GM12878 (cell line): ENCODE measurements at regions not wholly inside any gene's neighbourhood (a gene's known extent, or its start where the extent isn't known, plus 50 kb on each side); places are given as distances from the start of the nearest gene placed in this dataset.

Experiments used
- CTCF ChIP-seq, 3 experiments: IDR thresholded peaks in 2 of 3; conservative IDR thresholded peaks in 1 of 3; 2 replicates each; pipeline ENCODE4 v1.5.1; 2011; ENCODE audit warnings: low read depth in 3 of 3, low read length in 3 of 3, mild to moderate bottlenecking in 3 of 3, control low read depth in 2 of 3, moderate library complexity in 2 of 3, inconsistent platforms in 1 of 3, mixed read lengths in 1 of 3; ENCODE audit not compliant: control insufficient read depth in 2 of 3, insufficient read depth in 1 of 3; ENCODE audit errors: extremely low read depth in 1 of 3
- FOXK2 ChIP-seq: fragments of 450-650 bp; IDR thresholded peaks from 2 replicates; pipeline ENCODE4 v1.6.1; 2017; ENCODE audit warnings: mild to moderate bottlenecking, moderate library complexity
- NR2C2 ChIP-seq: IDR thresholded peaks from 2 replicates; pipeline ENCODE4 v1.6.1; 2011; ENCODE audit warnings: borderline replicate concordance, low read depth; ENCODE audit not compliant: control insufficient read depth, insufficient read length
- PAX8 ChIP-seq: fragments of 450-650 bp; IDR thresholded peaks from 2 replicates; pipeline ENCODE4 v1.6.1; 2017; ENCODE audit warnings: mild to moderate bottlenecking, moderate library complexity
- POLR2AphosphoS5 ChIP-seq: IDR thresholded peaks from 2 replicates; pipeline ENCODE4 v1.6.1; 2011; ENCODE audit warnings: mild to moderate bottlenecking, low read length, inconsistent platforms
- REST ChIP-seq: IDR thresholded peaks from 2 replicates; pipeline ENCODE4 v1.6.1; 2012; ENCODE audit warnings: mild to moderate bottlenecking, low read depth, low read length
- TAF1 ChIP-seq: IDR thresholded peaks from 2 replicates; pipeline ENCODE4 v1.6.1; 2011; ENCODE audit warnings: mild to moderate bottlenecking, low read depth, low read length, borderline replicate concordance
- ZZZ3 ChIP-seq: IDR thresholded peaks from 2 replicates; pipeline ENCODE4 v1.6.1; 2011; ENCODE audit warnings: low read depth; ENCODE audit not compliant: control insufficient read depth, insufficient read length

DNA sequence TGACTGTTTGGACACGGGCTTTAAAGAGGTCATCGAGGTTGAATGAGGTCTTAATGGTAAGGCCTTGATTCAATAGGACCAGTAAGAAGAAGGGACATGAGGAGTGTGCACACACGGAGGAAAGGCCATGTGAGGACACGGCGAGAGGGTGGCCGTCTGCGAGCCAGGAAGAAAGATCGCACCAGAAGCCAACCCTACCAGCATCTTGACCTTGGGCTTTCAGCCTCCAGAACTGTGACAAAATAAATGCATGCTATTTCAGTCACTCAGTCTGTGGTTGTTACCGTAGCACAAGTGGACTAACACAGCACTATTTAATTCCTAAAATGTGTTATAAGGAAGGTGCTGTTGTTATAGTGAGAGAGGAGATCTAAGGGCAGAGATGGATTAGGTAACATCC is 468.6 kb upstream of the FAT1 start:
- TF ChIP-seq CTCF (IDR thresholded peaks at IDR 0.05 in 2 of 3, conservative IDR thresholded peaks at IDR 0.05 in 1 of 3; ENCODE audit: control insufficient read depth in 2 of 3, extremely low read depth in 1 of 3, insufficient read depth in 1 of 3, low read depth in 3 of 3, low read length in 3 of 3), result no peak
- no peak for TF ChIP-seq NR2C2
- no peak for TF ChIP-seq FOXK2
- TF ChIP-seq REST, result no peak
- no peak for TF ChIP-seq TAF1
- TF ChIP-seq PAX8, result no peak
- no peak for TF ChIP-seq ZZZ3
- no peak for TF ChIP-seq POLR2AphosphoS5
